AG04450 (cell line): ENCODE measurements at regions not wholly inside any gene's neighbourhood (a gene's known extent, or its start where the extent isn't known, plus 50 kb on each side); places are given as distances from the start of the nearest gene placed in this dataset.
"Not testable (repeated sequence)": the region's sequence is repeated elsewhere in the genome, so short reads cannot be mapped to it uniquely, and the experiment has no call there.

Source experiments
- CTCF ChIA-PET: fragments of 300-600, 350-600 bp; formaldehyde crosslinking; extraction: SDS; loops from one replicate; lab custom pipeline; 2022; ENCODE audit warnings: antibody characterized with exemption, inconsistent platforms; lab: Charles Lee
- POLR2A ChIA-PET: fragments of 350-600 bp; formaldehyde crosslinking; extraction: SDS; loops from one replicate; lab custom pipeline; 2021; ENCODE audit warnings: antibody characterized with exemption, inconsistent platforms; lab: Yijun Ruan, JAX
- DNase-seq: peaks from one replicate; pipeline ENCODE4 v3.0.0-alpha.2; 2011; ENCODE audit warnings: low read depth, low spot score
- H3K27ac ChIP-seq: one replicate; pipeline ENCODE4 v1.5.1; 2012; ENCODE audit warnings: low read depth, low read length, control low read depth
- H3K27me3 ChIP-seq: one replicate; pipeline ENCODE4 v1.6.0; 2012; ENCODE audit warnings: low read length; ENCODE audit not compliant: control insufficient read depth, insufficient read depth
- H3K4me3 ChIP-seq: 2 replicates; pipeline ENCODE4 v1.5.1; 2011; ENCODE audit warnings: mild to moderate bottlenecking, low read depth, low read length, control low read depth
- H3K9me3 ChIP-seq: 2 replicates; pipeline ENCODE4 v1.5.1; 2012; ENCODE audit warnings: low read length; ENCODE audit not compliant: control insufficient read depth, insufficient read depth
- CTCF ChIP-seq: IDR thresholded peaks from 2 replicates; pipeline ENCODE4 v1.5.1; 2011; ENCODE audit warnings: low read depth, low read length, control low read depth, inconsistent platforms

- H3K9me3 ChIP-seq: peaks cover 2% of the 10 kb centered on the region; the same call in 1 of the 2 replicates
- ChIA-PET POLR2A (no interaction called here), CTCF (no interaction called here)
- no peak overlapping the region for H3K4me3 ChIP-seq
- DNase-seq: no peak
- TF ChIP-seq CTCF: no peak
- no peak overlapping the region for H3K27ac ChIP-seq
- no peaks in the 10 kb centered on the region for H3K27me3 ChIP-seq
Measured at GRCh38 chr10:2886662-2887061, 180.7 kb upstream of the PFKP start.

- Histone ChIP-seq H3K4me3 (no peak overlapping the region), H3K9me3 (peaks cover 2% of the 10 kb centered on the region; the same call in 1 of the 2 replicates), H3K27me3 (no peaks in the 10 kb centered on the region), H3K27ac (no peak overlapping the region)
- CTCF ChIA-PET: no interaction called here
- no peak for TF ChIP-seq CTCF
- POLR2A ChIA-PET: no interaction called here
- no peak for DNase-seq
Measured at GRCh38 chr10:2885288-2886278, 181.8 kb upstream of the PFKP start.

- H3K27me3 ChIP-seq, DNase-seq, POLR2A ChIA-PET, H3K4me3 ChIP-seq, CTCF ChIA-PET, H3K27ac ChIP-seq, H3K9me3 ChIP-seq: not testable (repeated sequence)
Measured at GRCh38 chr10:2883983-2884540, 183.3 kb upstream of the PFKP start.

- Histone ChIP-seq H3K27ac (no peak overlapping the region), H3K9me3 (no peaks in the 10 kb centered on the region; the same call in 1 of the 2 replicates), H3K27me3 (no peaks in the 10 kb centered on the region), H3K4me3 (no peak overlapping the region)
- no peak for DNase-seq
- POLR2A ChIA-PET: no interaction called here
- no peak for TF ChIP-seq CTCF
- CTCF ChIA-PET: no interaction called here
Measured at GRCh38 chr10:2883238-2883637, 184.1 kb upstream of the PFKP start.

GRCh38 chr10:2882628-2883027 lies 184.7 kb upstream of the PFKP start:
- no peaks in the 10 kb centered on the region for H3K27me3 ChIP-seq
- no peak overlapping the region for H3K27ac ChIP-seq

More at GRCh38 chr10:2882628-2883027, 184.7 kb upstream of the PFKP start:
- Histone ChIP-seq H3K9me3 (no peaks in the 10 kb centered on the region; the same call in 1 of the 2 replicates), H3K4me3 (no peak overlapping the region)
- POLR2A ChIA-PET: no interaction called here
- CTCF ChIA-PET: no interaction called here
- no peak for DNase-seq
- no peak for TF ChIP-seq CTCF
